Inflammatory macrophage treated with lipopolysaccharide for 4 hours (primary cell): ENCODE measurements at regions not wholly inside any gene's neighbourhood (a gene's known extent, or its start where the extent isn't known, plus 50 kb on each side); places are given as distances from the start of the nearest gene placed in this dataset.

Source experiments
- DNase-seq: peaks from one replicate; pipeline ENCODE4 v3.0.0-alpha.2; 2020

DNA sequence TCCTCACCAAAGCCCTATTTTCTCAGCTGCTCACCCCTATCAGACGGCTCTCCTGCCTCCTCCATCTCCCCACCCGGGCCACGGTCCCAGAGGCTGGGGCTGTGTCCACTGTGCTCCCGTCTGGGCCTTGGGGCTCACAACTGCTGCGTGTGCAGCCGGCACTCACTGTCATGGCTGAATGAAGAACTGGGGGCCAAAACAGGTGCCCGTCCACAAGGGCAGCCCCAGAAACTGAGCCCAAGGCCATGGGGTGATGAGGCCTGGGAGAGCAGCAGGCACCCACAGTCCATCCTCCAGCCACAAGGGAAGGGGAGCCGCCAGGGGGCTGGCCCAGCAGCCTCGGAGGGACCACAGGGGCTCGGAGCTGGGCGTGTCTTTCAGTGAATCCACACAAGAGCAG is 159.5 kb downstream of the DLL1 start:
- no peak for DNase-seq

DNA sequence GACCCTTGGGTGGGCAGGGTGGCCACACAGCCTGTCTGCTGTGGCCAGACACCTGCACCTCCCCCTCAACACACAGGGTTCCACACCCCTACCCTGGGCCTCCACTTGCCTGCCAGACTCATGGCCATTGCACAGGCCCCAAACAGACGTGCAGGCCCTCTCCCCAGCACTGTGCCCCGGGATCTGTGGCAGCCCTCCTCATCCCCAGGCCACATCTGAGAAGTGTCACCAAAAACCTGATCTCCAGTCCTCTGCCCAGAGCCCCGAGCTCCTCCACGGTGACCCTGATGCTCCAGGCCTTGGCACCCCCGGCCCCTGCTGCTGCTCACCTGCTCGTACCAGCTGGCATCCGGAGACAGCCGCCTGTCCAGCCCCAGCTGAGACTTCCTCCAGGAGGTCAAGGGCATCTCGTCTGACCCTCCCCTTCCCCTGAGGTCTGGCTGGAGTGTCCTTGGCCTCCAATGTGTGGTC is 160.1 kb downstream of the DLL1 start:
- no peak for DNase-seq

DNA sequence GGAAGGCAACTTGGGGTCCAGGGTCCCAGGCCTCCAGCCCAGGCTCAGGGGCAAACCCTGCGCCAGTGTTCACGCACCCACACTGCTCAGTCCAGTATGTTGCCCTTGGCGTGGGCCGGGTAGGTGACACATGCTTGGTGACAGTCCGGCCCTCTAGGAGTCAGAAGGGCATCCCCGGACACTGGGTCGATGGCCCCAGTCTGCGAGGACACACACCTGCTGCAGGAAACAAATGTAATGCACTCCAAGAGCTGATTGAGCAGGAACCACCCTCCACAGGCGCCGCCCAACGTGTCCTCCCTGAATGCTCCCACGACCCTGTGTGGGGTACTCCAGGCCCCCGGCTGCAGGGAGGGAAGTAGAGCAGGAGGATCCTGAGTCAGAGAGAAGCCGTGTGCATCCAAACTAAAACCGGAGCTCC is 160.7 kb downstream of the DLL1 start:
- DNase-seq = no peak

DNA sequence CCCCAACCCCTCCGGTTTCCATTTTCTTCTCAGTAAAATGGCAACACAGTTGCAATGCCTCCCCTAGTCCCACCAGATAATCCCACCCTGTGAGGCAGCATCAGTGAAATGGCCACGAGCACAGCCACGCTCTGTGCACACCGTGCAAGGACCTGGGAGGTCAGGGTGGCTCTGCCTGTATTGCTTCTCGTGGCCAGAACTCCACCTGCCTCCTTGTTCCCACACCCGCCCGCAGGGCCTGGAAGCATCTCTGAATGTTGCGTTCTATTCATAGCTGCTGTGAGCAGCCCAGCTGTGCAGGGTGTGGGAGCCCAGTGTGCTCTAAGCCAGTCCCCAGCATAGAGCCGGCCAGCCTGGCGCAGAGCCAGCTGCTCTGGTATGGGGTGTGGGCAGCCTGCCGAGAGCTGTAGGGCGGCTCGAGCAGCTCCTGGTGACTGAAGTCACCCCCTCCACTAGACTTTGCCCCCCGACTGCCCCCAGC is 161.1 kb downstream of the DLL1 start:
- no peak for DNase-seq

DNA sequence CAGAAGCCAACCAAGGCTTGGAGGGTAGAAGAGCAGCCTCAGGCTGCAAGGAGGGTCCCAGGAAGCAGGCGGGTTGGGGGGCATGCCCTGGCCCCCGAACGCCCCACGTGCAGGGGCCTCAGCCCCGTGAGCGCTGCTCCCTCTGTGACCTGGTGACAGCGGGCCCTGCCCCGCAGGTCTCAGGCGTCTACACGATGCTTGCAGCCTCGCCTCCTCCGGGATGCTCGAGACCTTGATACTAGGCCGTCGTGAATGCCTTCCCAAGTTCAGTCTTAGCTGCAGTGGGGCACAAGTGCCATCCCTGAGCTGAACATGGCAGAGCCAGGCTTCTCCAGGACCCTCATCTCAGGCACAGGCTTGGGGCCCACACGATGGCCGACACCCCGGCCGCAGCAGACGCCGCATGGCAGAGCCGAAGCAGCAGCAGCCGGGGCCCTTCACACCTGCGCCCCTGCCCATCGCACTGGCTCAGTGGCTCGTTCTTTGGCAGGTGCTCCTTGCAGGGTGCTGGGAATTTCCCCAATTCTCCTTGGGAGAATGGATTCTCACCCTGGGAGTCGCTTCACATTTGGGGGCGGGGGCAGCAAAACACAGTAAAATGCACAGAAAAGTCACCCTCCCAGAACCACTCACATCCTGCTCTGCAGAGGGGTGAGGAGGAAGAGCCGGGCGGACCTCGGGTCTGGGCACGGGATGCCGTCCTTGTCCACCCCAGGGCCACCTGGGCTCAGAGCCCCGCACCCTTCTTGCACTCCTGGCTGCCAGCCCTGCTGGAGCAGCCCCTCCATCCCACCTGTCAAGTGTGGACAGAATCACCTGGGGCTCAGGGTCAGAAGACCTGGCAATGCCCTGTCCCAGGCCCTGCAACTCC is 161.8 kb downstream of the DLL1 start:
- no peak for DNase-seq

DNA sequence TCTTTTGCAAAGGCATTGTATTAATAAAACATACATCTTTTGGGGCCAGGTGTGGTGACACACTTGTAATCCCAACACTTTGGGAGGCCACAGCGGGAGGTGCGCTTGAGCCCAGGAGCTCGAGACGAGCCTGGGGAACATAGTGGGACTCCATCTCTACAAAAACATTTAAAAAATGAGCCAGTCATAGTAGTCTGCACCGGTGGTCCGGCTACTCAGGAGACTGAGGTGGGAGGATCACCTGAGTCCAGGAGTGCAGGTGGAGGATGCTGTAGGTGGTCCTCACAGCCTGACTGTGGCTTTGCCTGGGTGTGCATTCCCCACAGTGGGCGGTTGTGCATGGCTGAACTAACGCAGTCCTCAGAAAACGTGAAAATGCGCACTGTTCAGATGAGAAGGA is 162.5 kb downstream of the DLL1 start:
- DNase-seq = no peak

DNA sequence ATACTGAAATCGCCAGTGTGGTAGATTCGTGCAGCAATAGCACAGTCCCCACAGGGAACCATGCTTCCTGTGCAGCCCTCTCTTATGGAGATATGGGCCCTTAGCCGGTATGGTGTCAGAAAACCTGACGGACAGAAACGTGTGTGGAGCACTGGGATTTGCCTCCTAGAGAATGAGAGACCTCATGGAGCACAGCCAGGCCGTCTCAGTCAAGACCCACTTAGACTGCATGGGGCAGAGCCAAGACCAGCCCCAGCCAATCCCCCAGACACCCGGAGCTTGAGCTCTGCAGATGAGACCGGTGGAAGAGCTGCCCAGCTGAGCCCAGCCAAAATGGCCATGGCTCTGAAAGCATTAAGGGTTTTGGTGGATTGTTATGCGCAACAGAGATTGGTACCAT is 163.7 kb downstream of the DLL1 start:
- no peak for DNase-seq

DNA sequence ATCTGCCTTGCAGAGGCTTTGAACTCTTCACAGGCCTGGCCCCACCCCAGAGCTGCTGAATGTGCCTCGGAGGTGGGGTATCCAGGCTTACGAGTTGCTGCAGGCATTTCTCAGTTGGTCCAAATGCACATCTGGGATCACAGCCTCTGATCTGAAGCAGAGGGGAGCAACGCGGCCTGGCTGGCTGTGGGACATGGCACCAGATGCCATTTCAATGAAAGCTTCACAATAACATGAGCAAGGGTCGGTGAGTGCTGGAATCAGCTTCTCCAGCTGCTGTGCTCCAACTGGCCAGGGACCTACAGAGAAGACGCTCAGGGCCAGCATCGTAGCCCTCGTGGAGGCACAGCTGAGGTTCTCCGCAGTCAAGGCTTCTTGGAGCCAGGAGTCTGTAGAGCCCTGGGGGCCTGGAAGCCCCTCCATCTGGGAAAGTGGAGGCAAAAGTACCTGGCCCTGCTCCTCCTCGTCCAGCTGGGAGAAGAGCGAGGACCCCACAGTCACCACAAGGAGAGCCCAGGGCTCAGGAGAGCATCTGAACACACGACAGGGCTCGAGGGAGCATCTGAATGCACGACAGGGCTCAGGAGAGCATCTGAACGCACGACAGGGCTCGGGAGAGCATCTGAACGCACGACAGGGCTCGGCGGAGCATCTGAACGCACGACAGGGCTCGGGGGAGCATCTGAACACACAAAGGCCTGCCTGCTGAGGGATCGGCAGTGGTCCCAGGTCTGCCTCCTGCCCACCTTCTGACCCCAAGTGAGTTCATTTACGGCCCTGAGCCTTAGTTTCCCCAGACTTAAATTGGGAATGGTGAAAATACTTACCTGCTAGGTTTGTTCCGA is 165.2 kb downstream of the DLL1 start:
- DNase-seq = no peak

DNA sequence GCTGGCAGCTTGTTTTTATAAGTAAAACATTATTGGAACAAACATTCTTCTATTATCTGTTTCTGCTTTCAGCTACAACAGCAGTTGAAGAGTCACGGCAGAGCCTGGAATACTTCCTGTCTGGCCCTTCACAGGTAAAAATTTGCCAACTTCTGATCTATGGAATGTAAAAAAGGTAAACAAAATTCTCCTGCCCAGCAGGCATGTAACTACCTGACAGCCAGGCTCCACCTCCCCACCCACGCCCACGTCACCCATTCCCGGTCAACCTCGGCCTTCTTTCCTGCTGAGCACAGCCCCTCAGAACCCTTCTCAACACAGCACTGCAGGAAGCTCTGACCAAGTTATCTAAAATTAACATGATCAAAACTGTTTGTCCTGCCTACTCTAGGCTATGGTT is 166.0 kb downstream of the DLL1 start:
- no peak for DNase-seq

DNA sequence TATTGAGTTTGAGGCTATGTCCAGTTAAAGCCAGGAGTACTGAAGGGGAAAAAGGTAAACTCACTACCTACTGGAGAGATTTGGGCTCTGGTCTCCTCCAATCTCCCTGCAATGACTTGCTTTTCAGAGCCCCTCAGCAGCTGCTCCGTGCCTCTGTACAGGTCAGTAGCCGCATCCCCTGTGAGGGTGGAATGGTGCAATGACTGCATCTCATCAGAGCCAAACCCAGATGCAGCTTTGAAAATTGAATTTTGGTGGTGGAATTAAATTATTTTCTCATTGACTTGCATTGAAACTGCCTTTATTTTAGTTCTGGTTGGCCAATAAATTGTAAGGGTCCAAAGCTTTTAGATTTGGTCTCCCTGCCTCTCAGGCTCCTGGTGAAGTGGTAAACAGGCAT is 166.7 kb downstream of the DLL1 start:
- no peak for DNase-seq

DNA sequence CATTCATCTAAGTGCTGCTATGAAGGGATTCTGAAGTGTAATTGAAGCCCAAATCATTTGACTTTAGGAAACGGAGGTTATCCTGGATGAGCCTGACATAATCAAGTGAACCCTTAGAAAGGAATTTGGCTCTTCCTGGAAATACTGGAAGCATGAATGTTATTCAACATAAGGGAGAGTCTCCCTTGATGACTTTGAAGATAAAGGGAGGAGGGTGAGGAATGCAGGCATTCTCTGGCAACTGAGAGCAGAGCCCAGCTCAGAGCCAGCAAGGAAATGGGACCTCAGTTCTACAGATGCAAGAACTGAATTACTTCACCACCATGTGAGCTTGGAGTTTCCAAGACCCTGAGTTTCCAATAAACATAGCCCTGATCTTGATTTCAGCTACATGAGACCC is 168.2 kb downstream of the DLL1 start:
- no peak for DNase-seq

DNA sequence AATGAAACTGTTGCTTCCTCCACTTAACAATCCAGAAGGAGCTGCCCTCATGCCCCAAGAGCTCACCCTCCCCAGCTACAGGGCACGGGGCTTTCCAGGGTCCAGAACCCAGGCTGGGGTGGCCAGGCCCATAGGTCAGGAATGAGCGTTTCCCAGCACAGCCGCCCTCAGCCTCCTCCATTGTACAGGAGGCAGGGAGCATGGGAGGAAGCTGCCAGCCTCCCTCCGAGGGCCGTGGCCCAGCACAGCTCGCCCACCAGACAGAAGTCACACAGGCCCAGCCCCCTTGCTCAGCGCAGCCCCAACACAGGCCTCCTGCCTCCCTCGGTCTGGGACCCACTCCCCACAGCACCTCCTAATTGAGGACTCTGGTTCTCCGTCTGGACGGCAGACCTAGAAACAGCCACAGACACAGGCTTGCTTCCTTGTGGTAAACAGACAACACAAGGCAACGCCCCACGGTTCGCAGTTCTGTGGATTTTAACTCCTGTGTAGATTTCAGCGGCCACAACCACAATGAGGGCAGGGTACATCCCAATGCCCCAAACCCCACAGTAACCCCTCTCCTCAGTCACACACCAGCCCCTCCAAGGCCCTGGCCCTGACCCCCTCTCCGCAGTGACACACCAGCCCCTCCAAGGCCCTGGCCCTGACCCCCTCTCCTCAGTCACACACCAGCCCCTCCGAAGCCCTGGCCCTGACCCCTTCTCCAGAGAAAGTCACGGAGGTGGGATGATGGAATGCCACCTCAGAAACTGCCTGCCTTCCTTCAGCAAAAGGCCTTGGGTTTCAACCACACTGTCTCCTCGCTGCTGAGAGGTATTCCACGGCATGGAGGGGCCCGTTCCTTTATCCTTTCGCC is 173.5 kb downstream of the DLL1 start:
- no peak for DNase-seq

DNA sequence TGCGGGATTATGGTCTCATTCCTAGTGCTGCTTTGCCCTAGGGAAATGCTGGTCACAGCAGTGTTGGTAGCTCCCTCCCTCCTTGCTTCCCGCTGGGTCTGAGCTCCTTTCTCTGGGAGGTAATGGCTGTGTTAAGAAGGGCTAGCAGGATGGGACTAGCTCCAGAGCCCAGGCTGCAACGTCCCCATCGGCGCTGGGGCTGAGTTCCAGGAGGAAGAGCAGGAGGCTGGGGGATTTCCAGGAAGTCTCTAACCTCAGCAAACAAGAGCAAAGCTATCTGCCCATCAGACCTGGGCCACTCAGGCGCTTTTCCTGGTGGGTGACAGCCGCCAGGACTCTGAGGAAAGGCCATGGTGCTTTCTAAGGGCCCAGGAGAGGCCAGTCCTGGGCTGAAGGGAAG is 174.2 kb downstream of the DLL1 start:
- DNase-seq = no peak

DNA sequence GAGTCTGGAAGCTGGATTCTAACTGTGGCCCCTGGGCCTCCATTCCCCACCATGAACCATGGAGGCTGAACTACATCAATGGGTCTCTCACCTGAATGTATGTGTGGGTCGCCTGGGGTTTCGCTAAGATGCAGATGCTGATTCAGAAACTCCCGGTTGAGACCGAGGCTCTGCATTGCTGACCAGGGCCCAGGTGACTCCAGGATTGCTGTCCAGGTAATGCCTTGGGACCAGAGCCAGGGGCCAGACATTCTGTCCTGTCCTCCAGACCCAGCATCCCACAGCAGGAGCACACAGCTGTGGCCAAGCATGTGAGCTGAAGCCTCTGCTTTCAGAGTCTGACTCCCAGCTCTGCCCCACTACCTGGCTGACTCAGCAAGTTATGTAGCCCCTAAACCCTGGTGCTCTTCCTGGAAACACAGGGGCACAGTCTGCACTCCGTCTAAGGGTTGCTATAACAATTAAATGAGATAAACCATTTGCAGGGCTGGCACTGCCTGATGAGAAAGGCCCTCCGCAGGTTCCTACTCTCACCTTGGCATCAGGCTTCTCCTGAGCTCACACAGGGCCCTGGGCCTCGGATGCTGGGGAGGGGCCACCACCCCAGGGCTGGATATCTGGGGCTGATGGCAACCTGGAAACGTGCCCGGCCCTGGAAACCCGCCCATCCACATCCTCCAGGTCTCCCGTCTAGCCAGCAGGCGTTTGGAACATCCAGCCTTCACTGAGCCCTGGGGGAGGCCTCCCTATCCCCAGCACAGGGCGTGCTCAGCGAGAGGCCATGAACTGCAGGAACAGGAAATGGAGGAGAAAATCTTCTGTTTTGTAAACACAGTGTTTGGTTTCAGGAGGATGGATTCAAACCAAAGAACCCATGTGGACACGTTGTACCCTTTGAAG is 175.7 kb downstream of the DLL1 start:
- DNase-seq = no peak

DNA sequence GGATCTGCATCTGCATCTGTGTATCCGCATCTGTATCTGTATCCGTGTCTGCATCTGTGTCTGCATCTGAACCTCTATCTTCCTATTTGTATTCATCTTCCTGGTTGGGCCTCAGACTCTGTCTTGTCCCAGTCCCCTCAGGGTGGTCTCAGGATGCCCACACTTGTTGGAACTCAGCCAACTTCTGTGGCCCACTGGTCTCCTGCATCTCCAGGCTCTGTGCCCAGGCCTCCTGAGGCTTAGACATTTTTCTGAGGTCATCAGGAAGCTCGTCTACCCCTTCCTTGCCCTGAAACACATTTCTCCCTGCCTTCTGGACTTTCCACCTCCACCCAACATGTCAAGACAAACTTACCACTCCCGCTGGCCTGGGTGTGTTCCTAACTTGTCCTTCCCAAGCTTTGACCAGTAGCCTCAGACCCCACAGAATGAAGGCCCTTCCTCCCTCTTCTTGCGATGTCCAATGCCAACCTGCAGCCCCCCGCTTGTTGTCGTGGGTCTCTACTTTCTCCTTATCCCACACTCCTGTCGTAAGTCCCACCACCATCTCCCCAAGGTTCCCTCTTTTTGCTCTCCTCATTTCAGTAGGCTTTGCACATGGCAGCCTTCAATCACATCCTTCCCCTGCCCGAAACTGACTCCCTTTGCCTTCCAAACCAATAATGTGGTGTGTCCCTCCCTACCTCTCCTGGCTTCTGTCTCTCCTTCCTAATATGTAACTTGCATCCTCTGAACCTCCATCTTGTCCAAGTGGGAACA is 176.5 kb downstream of the DLL1 start:
- no peak for DNase-seq

DNA sequence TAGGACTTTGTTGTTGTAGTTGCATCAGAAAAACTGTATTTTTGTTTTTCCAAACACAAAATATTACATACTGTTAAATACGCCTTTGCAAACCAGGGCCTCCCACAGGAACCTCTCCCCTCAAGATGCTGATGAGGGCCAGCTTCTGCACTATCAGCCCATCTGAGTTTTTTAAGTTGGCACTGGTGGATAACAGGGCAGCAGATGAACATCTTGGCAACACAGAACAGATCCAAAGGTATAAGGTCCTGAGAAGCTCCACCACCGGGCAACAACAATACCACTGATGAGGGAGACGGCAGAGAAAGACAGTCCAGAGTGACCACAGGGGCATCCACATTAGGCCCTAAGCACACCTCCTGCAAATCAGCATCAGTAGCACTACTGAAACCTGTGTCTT is 177.7 kb downstream of the DLL1 start:
- DNase-seq = no peak

DNA sequence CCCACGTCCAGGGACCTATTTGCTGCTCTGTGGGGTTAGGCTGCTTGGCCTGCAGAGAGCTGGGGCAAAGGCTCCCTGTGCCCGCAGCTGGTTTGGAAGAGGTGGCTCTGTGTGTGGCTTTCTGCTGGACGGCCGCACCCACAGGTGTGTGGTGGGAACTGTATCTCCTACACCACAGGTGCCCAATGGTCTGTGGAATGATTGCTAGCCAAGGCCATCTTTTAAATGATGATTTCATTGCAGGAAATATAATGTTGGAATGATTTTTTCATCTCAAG is 178.4 kb downstream of the DLL1 start:
- no peak for DNase-seq

DNA sequence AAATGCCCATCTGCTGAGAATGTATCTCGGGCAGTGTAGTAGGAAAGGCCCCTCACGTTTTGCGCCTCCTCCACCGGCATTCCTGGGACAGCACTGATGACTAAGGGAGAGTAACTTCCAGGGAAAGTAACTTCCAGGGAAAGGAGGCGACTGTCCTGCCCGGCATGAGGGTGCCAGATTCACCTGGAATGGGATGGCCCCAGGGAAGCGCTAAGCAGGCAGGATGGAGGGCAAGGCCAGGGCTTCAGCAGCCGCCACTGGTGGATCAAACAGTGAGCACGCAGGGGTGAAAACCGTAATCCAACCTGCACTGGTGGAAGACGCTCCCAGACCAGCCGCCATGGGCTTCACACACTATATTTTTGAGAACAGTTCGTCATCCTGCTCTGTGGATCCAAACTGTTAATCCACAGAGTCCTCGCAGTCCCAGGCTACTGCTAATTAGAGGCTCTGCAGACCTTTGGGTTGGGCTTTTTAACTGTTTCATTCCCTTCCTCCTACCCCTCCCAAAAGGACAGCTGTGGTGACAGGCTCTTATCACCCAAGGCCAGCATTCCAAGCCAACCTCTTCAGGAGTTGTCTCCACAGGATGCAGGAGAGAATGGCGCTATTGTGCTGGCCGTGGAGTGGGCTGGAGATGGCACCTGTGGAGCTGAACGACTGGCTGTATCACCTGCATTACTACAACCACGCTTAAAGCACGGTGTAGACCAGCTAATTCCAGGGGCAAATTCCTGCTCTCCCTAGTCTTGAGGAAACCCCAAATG is 178.9 kb downstream of the DLL1 start:
- no peak for DNase-seq

DNA sequence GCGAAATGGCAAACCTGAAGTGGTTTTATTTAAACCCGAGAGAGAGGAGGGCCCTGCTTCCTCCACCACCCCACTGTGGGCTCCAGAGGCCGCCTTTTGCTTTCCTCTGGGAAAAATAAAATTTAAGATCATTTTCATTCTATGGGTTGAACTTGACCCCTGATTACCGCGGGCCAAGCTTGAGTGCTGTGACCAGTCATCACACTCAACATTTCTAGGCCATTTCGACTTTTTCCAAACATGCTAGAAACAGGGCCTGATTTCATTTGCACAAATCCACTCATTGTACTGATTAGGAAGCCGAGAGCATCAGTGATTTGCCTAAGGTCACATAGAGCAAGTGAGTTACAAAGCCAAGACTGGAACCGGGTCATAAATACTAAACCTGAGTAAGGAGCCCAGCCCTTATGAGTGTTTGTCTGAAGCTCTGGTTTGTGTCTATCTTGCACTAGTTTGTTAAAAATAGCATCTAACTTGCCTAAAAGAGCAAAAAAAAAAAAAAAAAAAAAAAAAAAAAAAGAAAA is 179.7 kb downstream of the DLL1 start:
- no peak for DNase-seq
